ENCODE measurements at regions not wholly inside any gene's neighbourhood (a gene's known extent, or its start where the extent isn't known, plus 50 kb on each side); places are given as distances from the start of the nearest gene placed in this dataset.
A peak's percentile ranks its signal among the peaks of the same experiment; 100 is the strongest.

DNA sequence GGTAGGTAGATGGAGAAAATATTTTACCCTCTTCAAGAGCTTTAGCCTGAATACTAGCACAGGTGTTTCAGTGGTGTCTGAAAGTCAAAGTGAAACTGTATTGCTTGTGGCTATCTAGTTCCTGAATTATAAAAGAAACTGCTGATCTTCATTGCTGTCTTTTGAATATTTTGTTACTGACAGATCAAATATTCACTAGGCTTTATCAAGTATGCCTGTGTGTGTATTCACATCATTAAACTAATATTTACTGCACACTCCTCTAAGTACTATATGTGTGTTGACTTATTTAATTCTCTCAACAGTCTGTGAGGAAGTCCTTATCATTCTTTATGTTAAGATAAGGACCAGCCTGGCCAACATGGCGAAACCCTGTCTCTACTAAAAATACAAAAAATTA lies 139.6 kb downstream of the SOCS6 start:
- ATAC-seq, result peak in 1 of 4 donors; percentile 12
- intact Hi-C loops (cut with DNase I), result no loop called here
- peaks cover 0 to 6% (median 3%) of the 10 kb centered on the region in 4 donors for H3K4me1 ChIP-seq
- no peaks in the 10 kb centered on the region for H3K36me3 ChIP-seq
- H3K27me3 ChIP-seq, result no peaks in the 10 kb centered on the region
- no peaks in the 10 kb centered on the region for H3K9me3 ChIP-seq
- WGBS (ENCODE audit: insufficient coverage, low coverage, low lambda C conversion rate, missing lambda C conversion rate), result 60% methylated on average over 1 of the region's 1 CpG
- H3K27ac ChIP-seq, result no peak overlapping the region
- no peak overlapping the region for H3K4me3 ChIP-seq
- TF ChIP-seq POLR2A (IDR thresholded peaks at IDR 0.05) (no peak), CTCF (IDR thresholded peaks at IDR 0.05) (no peak)
- DNase-seq, result no peak

- H3K9me3 ChIP-seq, result no peaks in the 10 kb centered on the region
- H3K27me3 ChIP-seq, result no peaks in the 10 kb centered on the region
- peaks cover 0 to 19% (median 8%) of the 10 kb centered on the region in 4 donors for H3K4me1 ChIP-seq
- intact Hi-C loops (cut with DNase I), result no loop called here
- WGBS (ENCODE audit: insufficient coverage, low coverage, low lambda C conversion rate, missing lambda C conversion rate), result 86% methylated on average over 8 of the region's 9 CpGs
- TF ChIP-seq CTCF (IDR thresholded peaks at IDR 0.05), result no peak
- no peak for TF ChIP-seq POLR2A (IDR thresholded peaks at IDR 0.05)
- H3K27ac ChIP-seq, result no peak overlapping the region
- H3K36me3 ChIP-seq, result no peaks in the 10 kb centered on the region
- ATAC-seq (no peak), DNase-seq (no peak)
- H3K4me3 ChIP-seq, result no peak overlapping the region
Measured at GRCh38 chr18:70426818-70427217, 138.0 kb downstream of the SOCS6 start.

DNA sequence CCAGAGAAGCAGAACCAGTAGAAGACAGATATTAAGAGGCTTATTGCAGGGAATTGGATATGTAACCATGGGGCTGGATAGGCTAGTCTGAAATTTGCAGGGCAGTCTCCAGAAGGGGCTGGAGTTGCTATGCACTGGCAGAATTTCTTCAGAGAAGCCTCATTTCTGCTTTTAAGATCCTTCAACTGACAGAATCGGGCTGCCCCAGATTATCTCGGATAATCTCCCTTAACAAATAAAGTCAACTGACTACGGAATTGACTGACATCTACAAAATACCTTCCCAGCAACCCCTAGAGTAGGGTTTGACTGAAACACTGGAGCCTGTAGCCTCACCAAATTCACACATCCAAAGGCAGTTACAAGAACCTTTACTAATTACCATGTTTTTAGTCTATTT lies 136.4 kb downstream of the SOCS6 start:
- WGBS (ENCODE audit: insufficient coverage, low coverage, low lambda C conversion rate, missing lambda C conversion rate), result 93% methylated on average over 3 of the region's 3 CpGs
- H3K36me3 ChIP-seq, result no peaks in the 10 kb centered on the region
- H3K27me3 ChIP-seq, result no peaks in the 10 kb centered on the region
- TF ChIP-seq POLR2A (IDR thresholded peaks at IDR 0.05), result no peak
- TF ChIP-seq CTCF (IDR thresholded peaks at IDR 0.05), result no peak
- H3K9me3 ChIP-seq, result no peaks in the 10 kb centered on the region
- intact Hi-C loops (cut with DNase I), result no loop called here
- DNase-seq (no peak), ATAC-seq (no peak)
- no peak overlapping the region for H3K27ac ChIP-seq
- H3K4me1 ChIP-seq, result peaks cover 0 to 35% (median 19%) of the 10 kb centered on the region in 4 donors
- H3K4me3 ChIP-seq, result no peak overlapping the region

- no peak for TF ChIP-seq CTCF (IDR thresholded peaks at IDR 0.05)
- TF ChIP-seq POLR2A (IDR thresholded peaks at IDR 0.05), result no peak
- intact Hi-C loops (cut with DNase I), result no loop called here
- no peaks in the 10 kb centered on the region for H3K9me3 ChIP-seq
- no peak for DNase-seq
- H3K27me3 ChIP-seq, result no peaks in the 10 kb centered on the region
- no peaks in the 10 kb centered on the region for H3K36me3 ChIP-seq
- H3K27ac ChIP-seq, result no peak overlapping the region
- peaks cover 0 to 42% (median 21%) of the 10 kb centered on the region in 4 donors for H3K4me1 ChIP-seq
- no peak overlapping the region for H3K4me3 ChIP-seq
- WGBS (ENCODE audit: insufficient coverage, low coverage, low lambda C conversion rate, missing lambda C conversion rate), result 46% methylated on average over 2 of the region's 4 CpGs
- ATAC-seq, result no peak
Measured at GRCh38 chr18:70423988-70424387, 135.1 kb downstream of the SOCS6 start.

- ATAC-seq (no peak), DNase-seq (no peak)
- H3K4me3 ChIP-seq, result no peak overlapping the region
- H3K36me3 ChIP-seq, result no peaks in the 10 kb centered on the region
- H3K9me3 ChIP-seq, result no peaks in the 10 kb centered on the region
- peaks cover 0 to 39% (median 21%) of the 10 kb centered on the region in 4 donors for H3K4me1 ChIP-seq
- intact Hi-C loops (cut with DNase I), result no loop called here
- TF ChIP-seq CTCF (IDR thresholded peaks at IDR 0.05), result no peak
- no peak for TF ChIP-seq POLR2A (IDR thresholded peaks at IDR 0.05)
- 60% methylated on average over 5 of the region's 5 CpGs for WGBS (ENCODE audit: insufficient coverage, low coverage, low lambda C conversion rate, missing lambda C conversion rate)
- peak overlapping the region in 2 of 3 donors; percentile 24 to 43 for H3K27ac ChIP-seq
- H3K27me3 ChIP-seq, result no peaks in the 10 kb centered on the region
Measured at GRCh38 chr18:70423120-70423519, 134.3 kb downstream of the SOCS6 start.

Data from right lobe of liver (tissue), 6 donors.